ENCODE measurements at regions not wholly inside any gene's neighbourhood (a gene's known extent, or its start where the extent isn't known, plus 50 kb on each side); places are given as distances from the start of the nearest gene placed in this dataset.

- TF ChIP-seq CREB5 (CRISPR knock-in tag; IDR thresholded peaks at IDR 0.05; ENCODE audit: low read depth) (no peak), PPARA (CRISPR knock-in tag; IDR thresholded peaks at IDR 0.05; ENCODE audit: borderline replicate concordance) (no peak)
These were observed 1312.0 kb upstream of the WWC1 start (continued) for GRCh38 chr5:166979307-166979895.

- ATAC-seq, result no peak
- TF ChIP-seq PATZ1 (CRISPR knock-in tag; IDR thresholded peaks at IDR 0.05; ENCODE audit: borderline replicate concordance) (no peak), ZFP30 (CRISPR knock-in tag; IDR thresholded peaks at IDR 0.05) (no peak), TOX (CRISPR knock-in tag; IDR thresholded peaks at IDR 0.05; ENCODE audit: borderline replicate concordance) (no peak), TSHZ2 (CRISPR knock-in tag; IDR thresholded peaks at IDR 0.05) (no peak), ARNTL (CRISPR knock-in tag; IDR thresholded peaks at IDR 0.05; ENCODE audit: borderline replicate concordance, low read depth) (no peak), CSDC2 (CRISPR knock-in tag; IDR thresholded peaks at IDR 0.05) (no peak), OSR1 (CRISPR knock-in tag; IDR thresholded peaks at IDR 0.05) (no peak), ZFP3 (CRISPR knock-in tag; IDR thresholded peaks at IDR 0.05) (no peak)
These were observed 1310.8 kb upstream of the WWC1 start for GRCh38 chr5:166980666-166981065.

GRCh38 chr5:166982226-166982625 is 1309.2 kb upstream of the WWC1 start:
- TF ChIP-seq ISL1 (CRISPR knock-in tag; IDR thresholded peaks at IDR 0.05), result no peak
- no peak for TF ChIP-seq PPARA (CRISPR knock-in tag; IDR thresholded peaks at IDR 0.05; ENCODE audit: borderline replicate concordance)
- TF ChIP-seq TSHZ2 (CRISPR knock-in tag; IDR thresholded peaks at IDR 0.05), result no peak
- no peak for TF ChIP-seq RARB (CRISPR knock-in tag; IDR thresholded peaks at IDR 0.05)
- no peak for TF ChIP-seq TCF4 (CRISPR knock-in tag; IDR thresholded peaks at IDR 0.05; ENCODE audit: borderline replicate concordance)
- TF ChIP-seq ZNF8 (CRISPR knock-in tag; IDR thresholded peaks at IDR 0.05), result no peak
- TF ChIP-seq ZC3H10 (CRISPR knock-in tag; IDR thresholded peaks at IDR 0.05), result no peak
- no peak for TF ChIP-seq GLIS3 (CRISPR knock-in tag; IDR thresholded peaks at IDR 0.05)
- TF ChIP-seq TOX (CRISPR knock-in tag; IDR thresholded peaks at IDR 0.05; ENCODE audit: borderline replicate concordance), result no peak
- ATAC-seq, result no peak

GRCh38 chr5:166991601-166992000 is 1299.8 kb upstream of the WWC1 start:
- ATAC-seq, result no peak
- TF ChIP-seq ESRRG (CRISPR knock-in tag; IDR thresholded peaks at IDR 0.05) (no peak), RARB (CRISPR knock-in tag; IDR thresholded peaks at IDR 0.05) (no peak), ZC3H10 (CRISPR knock-in tag; IDR thresholded peaks at IDR 0.05) (no peak), PATZ1 (CRISPR knock-in tag; IDR thresholded peaks at IDR 0.05; ENCODE audit: borderline replicate concordance) (no peak), ZFP30 (CRISPR knock-in tag; IDR thresholded peaks at IDR 0.05) (no peak), OSR1 (CRISPR knock-in tag; IDR thresholded peaks at IDR 0.05) (no peak), CSRNP3 (CRISPR knock-in tag; IDR thresholded peaks at IDR 0.05) (no peak), GLIS3 (CRISPR knock-in tag; IDR thresholded peaks at IDR 0.05) (no peak), PPARA (CRISPR knock-in tag; IDR thresholded peaks at IDR 0.05; ENCODE audit: borderline replicate concordance) (no peak), ZNF8 (CRISPR knock-in tag; IDR thresholded peaks at IDR 0.05) (no peak), ZNF565 (CRISPR knock-in tag; conservative IDR thresholded peaks at IDR 0.05; ENCODE audit: low read depth) (no peak), SNAI2 (CRISPR knock-in tag; IDR thresholded peaks at IDR 0.05) (no peak), CSDC2 (CRISPR knock-in tag; IDR thresholded peaks at IDR 0.05) (no peak), BACH2 (CRISPR knock-in tag; IDR thresholded peaks at IDR 0.05; ENCODE audit: borderline replicate concordance) (no peak), ISL1 (CRISPR knock-in tag; IDR thresholded peaks at IDR 0.05) (no peak), ZFP3 (CRISPR knock-in tag; IDR thresholded peaks at IDR 0.05) (no peak), ZNF70 (CRISPR knock-in tag; IDR thresholded peaks at IDR 0.05) (no peak)

Measured in SK-N-SH treated with all-trans-retinoic acid at 6 μM for 48 hours (cell line).